PC-3 (cell line): ENCODE measurements at regions not wholly inside any gene's neighbourhood (a gene's known extent, or its start where the extent isn't known, plus 50 kb on each side); places are given as distances from the start of the nearest gene placed in this dataset.

Experiments
- CTCF ChIP-seq: fragments of 300-600 bp; sonication (generic); conservative IDR thresholded peaks from 2 replicates; pipeline ENCODE4 v1.5.1; 2017; ENCODE audit warnings: antibody characterized with exemption, low read depth, mild to moderate bottlenecking, low read length
- EZH2 ChIP-seq: fragments of 300-600 bp; sonication (generic); IDR thresholded peaks from one replicate; pipeline ENCODE4 v1.6.1; 2017; ENCODE audit warnings: antibody characterized with exemption, mild to moderate bottlenecking, low read length; ENCODE audit not compliant: unreplicated experiment

- TF ChIP-seq CTCF (no peak), EZH2 (no peak)
Observed at GRCh38 chr1:237961754-237962153, 71.0 kb upstream of the ZP4 start.
